ENCODE measurements at regions not wholly inside any gene's neighbourhood (a gene's known extent, or its start where the extent isn't known, plus 50 kb on each side); places are given as distances from the start of the nearest gene placed in this dataset.

GRCh38 chr7:25913598-25914224 lies 238.3 kb upstream of the NFE2L3 start:
- Mint-ChIP-seq H3K27ac (no peak overlapping the region), H3K4me3 (no peak overlapping the region), H3K9me3 (peaks cover 5% of the 10 kb centered on the region), H3K27me3 (peaks cover 9% of the 10 kb centered on the region), H3K4me1 (no peaks in the 10 kb centered on the region), H3K36me3 (peaks cover 3% of the 10 kb centered on the region)
- ATAC-seq (ENCODE audit: low read depth): no peak
- DNase-seq (ENCODE audit: low spot score in 2 of 2): no peak

- Mint-ChIP-seq H3K36me3 (peaks cover 4% of the 10 kb centered on the region), H3K4me1 (no peaks in the 10 kb centered on the region), H3K9me3 (peaks cover 7% of the 10 kb centered on the region), H3K27ac (no peak overlapping the region), H3K27me3 (peaks cover 13% of the 10 kb centered on the region), H3K4me3 (no peak overlapping the region)
- DNase-seq (ENCODE audit: low spot score in 2 of 2): no peak
- no peak for ATAC-seq (ENCODE audit: low read depth)
Measured at GRCh38 chr7:25918731-25919130, 233.3 kb upstream of the NFE2L3 start.

- H3K27me3 Mint-ChIP-seq: peaks cover 9% of the 10 kb centered on the region
- no peaks in the 10 kb centered on the region for H3K4me1 Mint-ChIP-seq
- H3K9me3 Mint-ChIP-seq: peaks cover 7% of the 10 kb centered on the region
- no peak for DNase-seq (ENCODE audit: low spot score in 2 of 2)
- no peak overlapping the region for H3K27ac Mint-ChIP-seq
- peaks cover 4% of the 10 kb centered on the region for H3K36me3 Mint-ChIP-seq
- no peak overlapping the region for H3K4me3 Mint-ChIP-seq
- ATAC-seq (ENCODE audit: low read depth): no peak
Measured at GRCh38 chr7:25922296-25922695, 229.7 kb upstream of the NFE2L3 start.

- H3K36me3 Mint-ChIP-seq: peaks cover under 1% of the 10 kb centered on the region
- DNase-seq (ENCODE audit: low spot score in 2 of 2): no peak
- H3K27ac Mint-ChIP-seq: no peak overlapping the region
- peaks cover 4% of the 10 kb centered on the region for H3K9me3 Mint-ChIP-seq
- peaks cover 14% of the 10 kb centered on the region for H3K27me3 Mint-ChIP-seq
- no peak overlapping the region for H3K4me3 Mint-ChIP-seq
- no peak for ATAC-seq (ENCODE audit: low read depth)
- H3K4me1 Mint-ChIP-seq: no peaks in the 10 kb centered on the region
Measured at GRCh38 chr7:25923741-25924460, 228.1 kb upstream of the NFE2L3 start.

GRCh38 chr7:25926009-25926408 lies 226.0 kb upstream of the NFE2L3 start:
- Mint-ChIP-seq H3K36me3 (no peaks in the 10 kb centered on the region), H3K4me1 (no peaks in the 10 kb centered on the region), H3K4me3 (no peak overlapping the region), H3K27me3 (peaks cover 19% of the 10 kb centered on the region), H3K9me3 (peaks cover 3% of the 10 kb centered on the region), H3K27ac (no peak overlapping the region)
- no peak for DNase-seq (ENCODE audit: low spot score in 2 of 2)
- ATAC-seq (ENCODE audit: low read depth): no peak

- H3K27me3 Mint-ChIP-seq: peaks cover 19% of the 10 kb centered on the region
- no peak overlapping the region for H3K4me3 Mint-ChIP-seq
- H3K27ac Mint-ChIP-seq: no peak overlapping the region
- DNase-seq (ENCODE audit: low spot score in 2 of 2) (no peak), ATAC-seq (ENCODE audit: low read depth) (no peak)
- no peaks in the 10 kb centered on the region for H3K4me1 Mint-ChIP-seq
- no peaks in the 10 kb centered on the region for H3K36me3 Mint-ChIP-seq
- peaks cover 3% of the 10 kb centered on the region for H3K9me3 Mint-ChIP-seq
Measured at GRCh38 chr7:25926451-25926850, 225.5 kb upstream of the NFE2L3 start.

- Mint-ChIP-seq H3K9me3 (peaks cover 3% of the 10 kb centered on the region), H3K4me3 (no peak overlapping the region), H3K4me1 (no peaks in the 10 kb centered on the region), H3K27me3 (peaks cover 17% of the 10 kb centered on the region), H3K36me3 (no peaks in the 10 kb centered on the region), H3K27ac (no peak overlapping the region)
- DNase-seq (ENCODE audit: low spot score in 2 of 2) (no peak), ATAC-seq (ENCODE audit: low read depth) (no peak)
Measured at GRCh38 chr7:25926891-25927625, 224.9 kb upstream of the NFE2L3 start.

GRCh38 chr7:25927626-25927978 lies 224.4 kb upstream of the NFE2L3 start:
- H3K27me3 Mint-ChIP-seq: peaks cover 15% of the 10 kb centered on the region
- no peak for DNase-seq (ENCODE audit: low spot score in 2 of 2)
- H3K4me3 Mint-ChIP-seq: no peak overlapping the region
- H3K4me1 Mint-ChIP-seq: no peaks in the 10 kb centered on the region
- no peak for ATAC-seq (ENCODE audit: low read depth)
- no peaks in the 10 kb centered on the region for H3K36me3 Mint-ChIP-seq
- H3K9me3 Mint-ChIP-seq: peaks cover 3% of the 10 kb centered on the region
- H3K27ac Mint-ChIP-seq: no peak overlapping the region

- Mint-ChIP-seq H3K27me3 (peaks cover 13% of the 10 kb centered on the region), H3K27ac (no peak overlapping the region), H3K9me3 (peaks cover 7% of the 10 kb centered on the region), H3K4me1 (no peaks in the 10 kb centered on the region), H3K4me3 (no peak overlapping the region), H3K36me3 (peaks cover 2% of the 10 kb centered on the region)
- DNase-seq (ENCODE audit: low spot score in 2 of 2): no peak
- ATAC-seq (ENCODE audit: low read depth): no peak
Measured at GRCh38 chr7:25928549-25929330, 223.3 kb upstream of the NFE2L3 start.

- Mint-ChIP-seq H3K9me3 (peaks cover 12% of the 10 kb centered on the region), H3K27ac (no peak overlapping the region), H3K4me1 (no peaks in the 10 kb centered on the region), H3K4me3 (no peak overlapping the region), H3K27me3 (peaks cover 17% of the 10 kb centered on the region), H3K36me3 (peaks cover 6% of the 10 kb centered on the region)
- DNase-seq (ENCODE audit: low spot score in 2 of 2) (no peak), ATAC-seq (ENCODE audit: low read depth) (no peak)
Measured at GRCh38 chr7:25929448-25929847, 222.6 kb upstream of the NFE2L3 start.

GRCh38 chr7:25930492-25931048 lies 221.4 kb upstream of the NFE2L3 start:
- no peaks in the 10 kb centered on the region for H3K4me1 Mint-ChIP-seq
- H3K27me3 Mint-ChIP-seq: peaks cover 23% of the 10 kb centered on the region
- ATAC-seq (ENCODE audit: low read depth): no peak
- H3K9me3 Mint-ChIP-seq: peaks cover 19% of the 10 kb centered on the region
- peaks cover 9% of the 10 kb centered on the region for H3K36me3 Mint-ChIP-seq
- no peak overlapping the region for H3K4me3 Mint-ChIP-seq
- DNase-seq (ENCODE audit: low spot score in 2 of 2): no peak
- H3K27ac Mint-ChIP-seq: no peak overlapping the region

GRCh38 chr7:25931156-25931555 lies 220.8 kb upstream of the NFE2L3 start:
- H3K4me1 Mint-ChIP-seq: no peaks in the 10 kb centered on the region
- peaks cover 9% of the 10 kb centered on the region for H3K36me3 Mint-ChIP-seq
- peaks cover 23% of the 10 kb centered on the region for H3K27me3 Mint-ChIP-seq
- ATAC-seq (ENCODE audit: low read depth) (no peak), DNase-seq (ENCODE audit: low spot score in 2 of 2) (no peak)
- no peak overlapping the region for H3K27ac Mint-ChIP-seq
- H3K4me3 Mint-ChIP-seq: no peak overlapping the region
- peaks cover 19% of the 10 kb centered on the region for H3K9me3 Mint-ChIP-seq

- Mint-ChIP-seq H3K4me3 (no peak overlapping the region), H3K27ac (no peak overlapping the region), H3K9me3 (peaks cover 18% of the 10 kb centered on the region), H3K36me3 (peaks cover 9% of the 10 kb centered on the region), H3K4me1 (no peaks in the 10 kb centered on the region), H3K27me3 (peaks cover 18% of the 10 kb centered on the region)
- ATAC-seq (ENCODE audit: low read depth): no peak
- DNase-seq (ENCODE audit: low spot score in 2 of 2): no peak
Measured at GRCh38 chr7:25933921-25934320, 218.1 kb upstream of the NFE2L3 start.
